ENCODE measurements at regions not wholly inside any gene's neighbourhood (a gene's known extent, or its start where the extent isn't known, plus 50 kb on each side); places are given as distances from the start of the nearest gene placed in this dataset.

DNA sequence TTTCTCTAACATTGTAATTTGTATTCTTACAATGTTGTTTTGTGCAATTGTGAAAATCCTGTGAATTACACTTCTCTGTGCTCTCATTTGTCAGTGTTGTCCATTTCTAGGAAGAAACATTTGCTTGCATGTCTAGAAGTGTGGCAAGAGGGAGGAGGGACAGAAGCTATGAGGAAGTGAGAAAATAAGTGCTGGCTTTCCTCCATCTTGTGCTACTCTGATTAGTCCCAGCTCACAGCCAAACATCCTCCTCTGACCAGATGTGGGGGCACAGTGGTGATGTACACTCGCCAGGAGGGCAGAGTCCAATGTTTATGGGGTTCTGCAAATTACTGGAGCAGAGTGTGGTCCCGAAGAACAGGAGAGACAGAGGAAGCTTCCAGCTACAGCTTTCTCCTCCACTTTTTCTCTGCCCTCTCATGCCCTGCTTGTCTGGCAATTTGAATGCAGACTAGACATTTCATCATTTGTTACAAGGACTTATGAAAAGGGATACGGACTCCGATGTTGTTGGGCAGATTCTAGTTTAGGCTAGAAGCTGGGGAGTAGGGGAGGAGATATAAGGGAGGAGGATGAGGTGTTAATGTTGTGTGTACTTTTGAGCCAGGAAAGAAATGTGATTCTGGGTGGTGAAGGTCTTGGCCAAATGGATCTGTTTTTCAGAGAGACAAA is 131.0 kb upstream of the C1GALT1 start:
- no peak for DNase-seq (ENCODE audit: low read depth)

DNA sequence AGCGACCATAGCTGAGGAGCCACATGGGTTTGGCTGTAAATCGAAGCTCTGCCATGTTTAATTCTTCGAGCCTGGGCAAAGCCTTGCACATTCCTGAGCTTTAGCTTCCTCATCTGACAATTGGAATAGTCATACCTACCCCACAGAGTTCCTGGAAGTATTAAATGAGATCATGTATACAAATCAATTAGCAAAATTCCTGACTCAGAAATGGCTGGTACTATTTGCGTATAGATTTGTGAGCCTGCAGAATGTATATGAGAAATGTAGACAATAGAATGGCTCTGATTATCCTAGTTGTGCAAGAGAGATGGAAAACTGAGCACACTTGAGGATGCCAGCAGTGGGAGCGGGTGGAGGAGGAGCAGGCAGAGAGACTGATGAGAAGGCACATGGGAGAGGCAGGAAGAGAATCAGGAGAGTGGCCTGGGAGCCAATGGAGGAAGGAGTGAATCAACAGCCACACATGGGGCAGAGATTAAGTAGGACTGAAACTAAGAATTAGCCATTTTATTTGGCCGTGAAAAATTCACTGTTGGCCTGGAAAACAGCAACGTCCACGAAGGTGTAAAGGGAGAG is 128.0 kb upstream of the C1GALT1 start:
- no peak for DNase-seq (ENCODE audit: low read depth)

DNA sequence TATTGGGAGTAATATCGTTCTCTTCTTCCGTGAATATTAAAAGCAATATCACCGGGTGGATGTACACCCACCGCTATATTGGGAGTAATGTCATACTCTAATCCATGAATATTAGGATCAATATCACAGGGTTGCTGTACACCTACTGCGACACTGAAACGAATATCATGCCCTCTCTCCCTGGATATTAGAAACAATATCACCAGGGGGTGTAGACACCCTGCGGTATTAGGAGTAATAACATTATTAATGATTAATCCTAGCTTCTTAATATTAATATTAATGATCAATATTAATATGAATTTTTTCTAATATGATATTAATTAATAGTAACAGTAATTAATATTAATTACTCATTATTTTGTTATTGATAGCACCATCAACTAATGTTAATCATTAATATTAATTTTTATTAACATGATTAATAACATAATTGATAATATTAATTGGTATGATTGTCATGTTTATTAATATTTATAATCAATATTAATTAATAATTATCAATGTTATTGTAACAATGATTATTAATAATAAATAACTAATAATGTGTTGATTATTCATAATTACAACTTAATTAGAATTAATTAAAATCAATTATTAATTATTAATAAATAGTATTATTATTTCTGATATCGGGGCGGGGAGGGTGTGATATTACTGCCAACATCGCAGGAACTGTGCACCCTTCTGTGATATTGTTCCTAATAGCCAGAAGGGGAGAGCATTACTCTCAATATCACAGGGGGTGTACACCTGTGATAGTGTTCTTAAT is 121.3 kb upstream of the C1GALT1 start:
- DNase-seq (ENCODE audit: low read depth), result no peak

DNA sequence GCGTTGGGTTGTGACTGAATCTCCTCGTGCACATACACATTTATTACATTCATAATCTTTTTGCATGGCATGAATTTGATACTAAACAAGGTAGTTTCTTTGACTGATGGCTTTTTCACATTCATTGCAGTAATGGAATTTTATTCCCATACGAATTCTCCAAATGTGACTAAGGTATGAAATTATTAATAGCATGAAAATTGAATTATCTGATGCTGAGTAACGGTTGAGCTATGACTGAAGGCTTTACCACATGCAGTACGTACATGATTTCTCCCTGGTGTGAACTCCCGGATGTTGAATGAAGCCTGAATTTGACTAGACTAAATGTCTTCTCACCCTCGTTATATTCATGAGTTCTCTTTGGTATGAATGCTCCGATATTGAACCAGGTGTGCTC is 104.4 kb upstream of the C1GALT1 start:
- no peak for DNase-seq (ENCODE audit: low read depth)

DNA sequence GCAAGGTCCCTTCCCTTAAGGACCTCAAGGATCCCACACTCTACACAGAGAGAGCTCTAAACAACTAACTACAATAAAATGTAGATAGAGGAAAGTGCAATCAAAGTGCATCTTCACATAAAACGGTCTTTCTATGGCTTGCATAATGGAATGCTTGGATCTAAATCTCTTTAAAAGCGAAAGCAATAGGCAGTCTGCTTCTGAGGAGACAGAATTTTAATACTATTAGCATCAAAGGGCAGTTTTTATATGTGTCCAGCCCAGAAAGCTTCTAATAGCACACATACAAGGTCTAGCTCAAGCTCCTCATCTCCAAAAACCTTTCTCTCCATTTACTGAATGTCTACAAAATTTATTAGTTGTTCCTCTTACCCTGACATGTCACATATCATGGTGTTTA is 101.5 kb upstream of the C1GALT1 start:
- no peak for DNase-seq (ENCODE audit: low read depth)

DNA sequence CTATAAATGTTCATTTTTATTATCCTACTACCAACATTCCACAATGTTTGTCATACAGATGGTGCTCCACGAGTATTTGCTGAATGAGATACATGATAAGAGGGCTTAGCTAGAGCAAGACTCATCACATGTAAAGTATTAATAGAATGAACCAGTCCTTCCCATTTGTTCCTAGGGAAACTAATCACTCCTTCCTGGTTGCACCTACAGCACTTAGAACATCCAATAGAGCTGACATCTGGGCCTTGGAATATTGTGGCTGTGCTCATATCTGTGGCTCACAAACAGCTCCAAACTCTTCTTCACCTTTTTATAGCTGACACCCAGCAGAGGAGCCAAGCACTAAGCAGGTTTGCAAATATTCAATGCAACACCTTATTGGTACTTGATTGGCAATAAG is 91.9 kb upstream of the C1GALT1 start:
- DNase-seq (ENCODE audit: low read depth), result no peak

DNA sequence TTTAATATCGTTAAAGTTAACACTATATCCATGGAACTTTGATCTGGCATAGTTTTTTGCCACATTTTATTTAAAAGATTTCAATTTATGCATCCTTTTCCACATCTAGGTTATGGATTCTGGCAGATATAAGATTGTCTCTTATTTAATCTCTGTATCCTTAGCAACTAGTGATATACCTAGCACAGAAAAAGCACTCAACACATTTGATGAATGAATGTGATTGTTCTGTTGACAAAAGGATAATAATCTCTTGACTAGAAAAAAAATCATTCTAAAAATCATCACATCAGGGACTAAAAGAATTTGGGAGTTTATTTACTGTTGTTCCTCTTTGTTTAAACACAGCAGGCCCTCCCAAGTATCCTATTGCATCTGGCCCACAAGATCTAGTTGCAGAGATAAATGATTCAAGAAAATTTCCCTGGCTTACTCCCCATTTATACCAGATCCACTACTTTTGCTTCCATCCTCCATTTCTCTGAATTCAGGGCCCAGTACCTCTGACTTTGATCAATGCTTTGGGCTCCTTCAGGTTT is 84.0 kb upstream of the C1GALT1 start:
- DNase-seq (ENCODE audit: low read depth), result no peak

DNA sequence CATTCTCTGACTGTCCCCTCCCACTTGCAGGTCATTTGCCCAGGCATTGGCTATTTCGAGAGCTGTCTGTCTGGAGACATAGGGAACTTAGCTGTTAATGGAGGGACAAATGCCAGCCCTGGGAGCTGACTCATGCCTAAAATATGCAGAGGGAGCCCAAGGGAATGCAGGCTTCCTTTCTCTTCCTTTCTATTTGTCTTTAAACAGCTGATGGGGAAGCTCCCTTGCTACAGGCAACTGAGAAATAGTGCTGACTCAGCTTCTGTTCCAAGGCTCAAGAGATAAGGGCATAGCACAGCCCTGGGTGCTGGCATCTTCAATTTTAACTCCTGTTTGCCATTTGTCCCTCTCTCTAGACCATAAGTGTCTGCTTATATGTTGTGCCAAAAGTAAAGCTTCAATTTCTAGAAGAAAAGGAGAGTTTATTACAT is 82.7 kb upstream of the C1GALT1 start:
- peak; percentile 47 for DNase-seq (ENCODE audit: low read depth)

DNA sequence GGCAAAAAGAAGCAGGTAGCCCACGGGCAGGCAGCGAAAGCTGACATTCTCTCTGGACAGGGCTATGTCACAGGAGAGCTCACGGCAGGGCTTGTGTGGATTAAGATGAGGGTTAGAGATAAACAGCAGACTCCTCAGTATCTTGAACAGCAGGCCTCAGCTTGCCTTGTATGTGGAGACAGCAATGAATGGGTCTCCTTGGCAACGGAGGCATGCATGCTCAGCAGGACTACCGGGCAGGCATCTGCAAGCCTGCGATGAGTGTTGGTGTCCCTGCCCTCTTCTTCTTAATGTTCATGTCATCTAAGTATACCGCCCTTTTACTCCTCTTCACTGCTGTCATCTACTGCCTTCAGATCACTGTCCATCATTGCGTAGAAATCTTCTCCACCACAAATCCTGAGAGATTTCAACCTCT is 81.9 kb upstream of the C1GALT1 start:
- no peak for DNase-seq (ENCODE audit: low read depth)

DNA sequence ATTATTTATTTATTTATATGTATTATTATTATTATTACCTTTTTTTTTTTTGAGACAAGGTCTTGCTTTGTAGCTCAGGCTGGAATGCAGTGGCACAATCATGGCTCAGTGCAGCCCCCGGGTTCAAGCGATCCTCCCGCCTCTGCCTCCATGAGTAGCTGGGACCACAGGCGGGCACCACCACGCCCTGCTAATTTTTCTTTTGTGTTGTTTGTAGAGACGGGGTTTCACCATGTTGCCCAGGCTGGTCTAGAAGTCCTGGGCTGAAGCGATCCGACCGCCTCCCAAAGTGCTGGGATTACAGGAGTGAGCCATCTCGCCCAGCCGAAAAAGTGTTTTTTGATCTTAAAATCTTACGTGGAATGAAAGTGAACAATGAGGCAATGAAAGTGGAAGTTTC is 79.4 kb upstream of the C1GALT1 start:
- no peak for DNase-seq (ENCODE audit: low read depth)

DNA sequence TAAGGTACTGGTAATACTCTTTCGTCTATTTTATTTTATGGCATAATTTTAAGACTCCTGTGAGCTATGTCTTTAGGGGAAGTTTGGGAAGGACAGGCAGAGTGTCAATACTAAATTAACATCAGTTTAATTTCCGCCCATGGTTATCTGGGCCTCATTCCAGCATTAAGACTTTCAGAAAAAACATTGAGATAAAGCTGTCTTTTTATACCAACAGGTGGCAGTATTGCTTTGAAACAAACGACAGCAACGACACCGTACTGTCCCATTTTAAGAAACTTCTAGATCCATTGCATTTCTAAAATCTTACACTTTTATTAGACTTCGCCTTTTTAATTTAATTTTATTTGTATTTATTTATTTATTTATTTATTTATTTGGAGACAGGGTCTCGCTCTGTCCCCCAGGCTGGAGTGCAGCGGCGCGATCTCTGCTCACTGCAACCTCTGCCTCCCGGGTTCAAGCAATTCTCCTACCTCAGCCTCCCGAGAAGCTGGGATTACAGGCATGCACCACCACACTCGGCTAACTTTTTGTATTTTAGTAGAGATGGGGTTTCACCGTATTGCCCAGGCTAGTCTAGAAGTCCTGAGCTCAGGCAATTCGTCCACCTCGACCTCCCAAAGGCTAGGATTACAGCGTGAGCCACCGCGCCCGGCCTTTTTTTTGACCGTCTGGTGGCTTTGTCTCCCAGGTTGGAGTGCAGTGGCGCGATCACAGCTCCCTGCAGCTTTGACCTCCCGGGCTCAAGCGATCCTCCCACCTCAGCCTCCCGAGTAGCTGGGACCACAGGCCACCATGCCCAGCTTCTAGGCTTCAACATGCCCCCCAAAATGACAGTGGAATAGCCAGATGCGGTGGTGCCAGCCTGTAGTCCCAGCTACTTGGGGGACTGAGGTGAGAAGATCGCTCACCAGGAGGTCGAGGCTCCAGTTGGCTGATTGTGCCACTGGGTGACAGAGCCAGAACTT is 78.7 kb upstream of the C1GALT1 start:
- peak; percentile 47 for DNase-seq (ENCODE audit: low read depth)

DNA sequence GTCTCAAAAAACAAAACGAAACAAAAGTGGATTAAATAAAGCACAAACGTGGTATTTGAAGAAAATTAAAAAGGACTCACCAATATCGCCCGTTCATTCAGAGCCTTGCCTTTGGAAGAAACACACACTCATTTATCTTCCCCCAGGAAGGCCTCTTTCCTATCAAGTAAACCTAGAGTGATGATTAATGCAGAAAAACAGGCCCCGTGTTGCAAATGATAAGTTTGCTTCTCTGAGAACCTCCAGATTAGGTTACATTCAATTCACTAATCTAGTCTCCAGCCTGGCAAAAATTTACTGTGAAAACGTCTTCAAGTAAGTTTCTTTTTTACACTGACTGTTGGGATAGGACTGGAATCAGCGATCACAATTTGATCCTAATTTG is 78.0 kb upstream of the C1GALT1 start:
- DNase-seq (ENCODE audit: low read depth), result no peak

DNA sequence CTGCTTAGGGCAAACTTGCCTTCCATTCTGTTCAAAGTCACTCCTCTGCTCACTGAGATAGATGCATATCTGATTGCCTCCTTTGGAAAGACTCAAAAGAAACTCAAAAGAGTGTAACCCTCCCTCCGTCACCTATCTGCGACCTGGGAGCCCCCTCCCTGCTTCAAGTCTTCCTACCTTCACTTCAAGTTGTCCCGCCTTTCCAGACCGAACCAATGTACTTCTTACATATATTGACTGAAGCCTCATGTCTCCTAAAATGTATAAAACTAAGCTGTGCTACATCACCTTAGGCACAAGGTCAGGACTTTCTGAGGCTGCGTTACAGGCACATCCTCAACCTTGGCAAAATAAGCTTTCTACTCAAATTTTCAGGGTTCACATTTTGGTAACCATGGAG is 77.4 kb upstream of the C1GALT1 start:
- DNase-seq (ENCODE audit: low read depth), result no peak

DNA sequence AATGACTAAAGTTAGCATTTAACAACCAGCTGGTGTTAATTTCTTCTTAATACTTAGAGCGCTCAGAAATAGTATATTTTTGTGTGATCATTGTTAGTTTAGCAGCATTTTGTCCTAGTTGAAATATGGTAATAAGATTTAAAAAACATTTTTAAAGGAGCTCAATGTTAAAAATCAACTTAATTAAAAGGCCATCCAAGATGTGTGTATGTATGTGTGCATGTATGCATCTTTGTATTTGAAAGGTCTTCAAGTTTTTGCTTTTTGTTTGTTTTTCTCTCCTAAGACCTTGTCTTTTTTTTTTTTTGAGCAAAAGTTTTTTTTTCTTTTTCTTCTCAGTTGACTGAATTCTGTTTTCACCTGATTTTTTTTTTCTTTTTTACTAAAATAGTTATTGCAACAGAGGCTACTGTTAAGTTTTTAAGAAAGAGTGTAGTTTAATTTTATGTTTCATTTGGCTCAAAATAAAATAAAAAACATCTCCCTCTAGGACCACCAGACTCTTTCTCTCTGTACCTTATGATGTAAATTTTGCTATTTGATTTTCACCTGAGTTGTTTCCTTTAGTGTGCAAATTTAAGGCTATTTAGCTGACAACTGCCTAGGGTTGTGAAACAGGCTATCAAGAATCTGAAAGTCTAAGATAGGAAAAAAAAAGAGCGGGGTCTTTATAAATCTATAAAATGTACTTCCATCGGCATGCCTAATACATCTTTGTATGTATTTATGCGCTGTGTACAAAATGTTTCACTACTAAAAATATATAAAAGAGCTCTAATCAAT is 76.4 kb upstream of the C1GALT1 start:
- no peak for DNase-seq (ENCODE audit: low read depth)

DNA sequence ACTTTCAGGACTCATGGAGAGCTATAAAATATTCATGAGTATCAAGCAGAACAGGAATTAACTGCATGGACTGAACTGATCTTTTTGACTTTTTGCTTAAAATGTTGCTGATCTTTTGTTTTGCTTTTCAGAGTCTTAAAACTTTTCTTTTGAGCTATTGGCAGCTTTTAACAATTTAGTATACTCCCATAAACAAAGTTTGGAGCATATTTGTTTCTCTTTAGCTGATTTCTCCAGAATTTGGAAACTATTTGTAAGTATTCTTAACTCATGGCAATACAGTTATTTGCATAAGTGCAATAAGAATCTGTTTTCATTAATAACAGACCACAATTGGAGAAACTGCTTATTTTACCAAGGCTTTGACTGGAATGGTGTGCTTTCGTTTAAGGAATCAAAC is 73.4 kb upstream of the C1GALT1 start:
- no peak for DNase-seq (ENCODE audit: low read depth)

DNA sequence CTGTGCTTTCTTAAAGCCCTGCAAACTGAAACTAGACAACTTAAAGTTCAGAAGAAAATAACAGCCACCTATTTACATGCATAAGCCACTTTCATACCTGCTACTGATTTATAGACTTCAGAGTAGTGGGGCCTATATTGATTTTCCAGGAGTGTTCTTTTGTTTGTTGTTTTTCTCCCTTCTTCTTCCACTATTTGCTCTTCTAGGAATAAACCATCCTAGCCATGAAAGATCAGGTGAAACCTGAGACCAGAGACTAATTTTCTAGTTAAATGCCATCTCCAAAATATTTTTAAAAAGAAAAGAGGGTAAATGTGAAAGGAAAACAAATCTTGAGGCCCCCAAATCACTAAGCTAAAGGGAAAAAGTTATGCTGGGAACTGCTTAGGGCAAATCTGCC is 72.4 kb upstream of the C1GALT1 start:
- DNase-seq (ENCODE audit: low read depth), result no peak

DNA sequence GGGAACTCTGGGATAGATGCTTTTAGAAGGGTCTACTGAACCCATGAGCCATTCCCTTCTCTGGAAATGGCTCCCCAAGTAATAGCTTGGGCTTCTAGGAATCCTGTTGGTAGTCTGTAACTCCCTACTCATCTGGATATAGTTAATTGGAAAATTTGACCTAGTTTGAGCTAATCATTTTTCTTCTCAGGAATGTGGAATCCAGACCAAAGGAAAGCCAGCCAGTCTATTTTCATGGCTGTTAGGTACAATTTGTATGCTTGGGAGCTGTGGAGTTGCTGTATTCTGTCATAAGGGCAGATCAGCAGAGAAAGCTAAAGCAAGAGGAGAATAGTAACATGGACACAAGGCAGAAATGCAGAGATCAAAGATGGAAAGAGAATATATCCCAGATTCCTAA is 71.6 kb upstream of the C1GALT1 start:
- no peak for DNase-seq (ENCODE audit: low read depth)

DNA sequence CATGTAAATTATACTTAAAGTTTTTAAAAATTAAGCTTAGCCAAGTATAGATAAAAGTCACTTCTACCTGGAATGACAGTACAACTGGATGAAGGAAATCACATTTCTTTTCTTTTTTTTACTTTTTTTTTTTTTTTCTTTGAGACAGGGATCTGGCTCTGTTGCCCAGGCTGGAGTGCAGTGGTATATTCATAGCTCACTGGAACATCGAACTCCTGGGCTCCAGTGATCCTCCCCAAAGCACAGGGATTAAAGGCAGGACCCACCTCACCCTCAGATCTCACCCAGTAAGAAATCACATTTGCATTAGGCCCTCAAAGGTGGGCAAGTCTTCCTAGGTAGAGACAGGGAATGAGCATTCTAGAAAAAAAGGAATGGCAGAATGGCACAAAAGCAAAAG is 69.5 kb upstream of the C1GALT1 start:
- DNase-seq (ENCODE audit: low read depth), result no peak

DNA sequence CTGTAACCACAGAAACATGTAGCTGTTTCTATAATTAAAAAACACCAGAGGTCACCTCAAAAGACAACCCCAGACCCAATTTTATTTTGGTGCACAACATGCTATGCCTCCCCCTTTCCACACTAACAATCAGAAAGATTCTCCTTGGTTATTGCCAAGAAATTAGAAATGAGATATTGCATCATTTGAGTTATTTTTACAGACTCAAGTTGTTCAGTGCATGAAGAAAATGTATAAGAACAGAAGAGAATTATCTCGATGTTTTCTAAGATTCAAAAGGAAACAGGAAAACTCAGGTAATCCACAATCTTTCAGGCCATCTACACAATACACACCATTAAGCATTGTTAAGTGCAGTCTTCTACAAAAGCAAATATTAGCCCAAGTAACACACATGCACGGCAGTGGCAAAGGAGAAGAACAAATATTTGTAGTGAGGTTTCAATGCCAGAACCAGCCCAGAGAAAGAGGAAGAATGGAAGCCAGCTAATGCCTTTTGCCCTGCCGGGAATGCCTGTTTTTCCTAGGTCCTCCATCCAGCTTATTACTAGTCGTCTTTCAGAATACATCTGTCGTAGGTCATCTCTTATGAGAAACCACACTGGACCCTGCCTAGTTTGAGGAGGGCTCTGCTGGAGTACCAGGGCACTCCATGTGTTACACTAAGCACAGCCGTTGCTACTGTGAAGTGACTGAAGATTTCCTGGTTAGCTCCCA is 67.6 kb upstream of the C1GALT1 start:
- no peak for DNase-seq (ENCODE audit: low read depth)

DNA sequence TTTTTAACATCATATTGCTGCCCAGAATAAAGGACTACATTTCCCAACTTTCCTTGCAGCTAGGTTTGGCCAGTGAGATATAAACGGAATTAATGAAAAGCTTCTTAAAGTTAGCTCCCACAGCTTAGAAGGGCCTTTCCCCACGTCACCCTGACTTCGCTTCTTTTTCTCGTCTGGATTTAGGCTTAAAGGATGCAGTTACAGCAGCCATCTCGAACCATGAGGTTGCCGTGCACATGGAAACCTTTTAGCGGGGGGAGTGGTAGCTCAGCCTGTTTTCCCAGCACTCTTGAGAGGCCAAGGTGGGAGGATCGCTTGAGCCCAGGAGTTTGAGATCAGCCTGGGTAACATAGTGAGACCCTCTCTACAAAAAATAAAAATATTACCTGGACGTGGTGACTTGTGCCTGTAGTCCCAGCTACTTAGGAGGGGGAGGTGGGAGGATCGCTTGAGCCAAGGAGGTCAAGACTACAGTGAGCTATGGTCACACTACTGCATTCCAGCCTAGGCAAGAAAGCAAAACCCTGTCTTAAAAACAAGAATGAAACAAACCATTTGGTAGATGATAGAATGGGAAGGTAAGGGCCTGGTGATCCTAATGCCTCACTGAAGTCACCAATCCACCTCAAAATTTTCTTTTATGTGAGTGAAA is 64.3 kb upstream of the C1GALT1 start:
- no peak for DNase-seq (ENCODE audit: low read depth)

All from forelimb muscle (tissue), 1 donor.